ENCODE measurements at regions not wholly inside any gene's neighbourhood (a gene's known extent, or its start where the extent isn't known, plus 50 kb on each side); places are given as distances from the start of the nearest gene placed in this dataset.

DNA sequence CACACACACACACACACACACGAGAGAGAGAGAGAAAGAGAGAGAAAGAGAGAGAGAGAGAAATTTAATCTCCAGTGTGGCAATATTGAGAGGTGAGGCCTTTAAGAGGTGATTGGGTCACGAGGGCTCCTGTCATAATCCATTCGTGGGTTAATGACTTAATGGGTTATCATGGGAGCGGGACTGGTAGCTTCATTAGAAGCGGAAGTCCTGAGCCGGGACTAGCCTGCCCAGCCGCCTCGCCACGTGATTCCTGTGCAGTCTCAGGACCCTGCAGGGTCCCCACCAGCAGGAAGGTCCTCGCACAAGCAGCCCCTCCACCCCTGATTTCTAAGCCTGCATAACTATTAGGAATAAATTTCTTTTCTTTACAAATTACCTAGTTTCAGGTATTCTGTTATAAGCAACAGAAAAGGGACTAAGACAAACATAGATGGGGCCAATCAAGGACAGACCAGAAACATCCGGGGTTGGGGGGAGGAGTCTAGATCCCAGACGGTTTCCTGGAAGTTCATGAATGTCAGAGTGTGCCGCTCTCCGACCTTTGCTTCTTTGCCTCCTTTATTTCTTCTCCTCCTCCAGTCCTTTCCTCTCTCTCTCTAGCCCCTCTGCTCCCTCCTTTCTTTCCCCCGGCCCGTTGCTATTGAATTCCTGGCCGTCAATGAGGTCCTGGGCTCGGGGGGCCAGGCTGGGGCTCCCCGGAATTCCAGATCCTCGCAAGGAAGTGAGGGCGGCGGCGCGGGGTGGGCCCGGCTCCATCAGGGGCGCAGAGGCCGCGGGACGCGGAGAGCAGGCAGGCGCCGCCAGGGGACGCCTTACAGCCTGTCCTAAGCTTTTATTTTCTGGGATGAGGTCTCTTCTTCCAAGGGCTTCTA, 146.8 kb downstream of the CYP26A1 start:
- TF ChIP-seq, protein P1, sequence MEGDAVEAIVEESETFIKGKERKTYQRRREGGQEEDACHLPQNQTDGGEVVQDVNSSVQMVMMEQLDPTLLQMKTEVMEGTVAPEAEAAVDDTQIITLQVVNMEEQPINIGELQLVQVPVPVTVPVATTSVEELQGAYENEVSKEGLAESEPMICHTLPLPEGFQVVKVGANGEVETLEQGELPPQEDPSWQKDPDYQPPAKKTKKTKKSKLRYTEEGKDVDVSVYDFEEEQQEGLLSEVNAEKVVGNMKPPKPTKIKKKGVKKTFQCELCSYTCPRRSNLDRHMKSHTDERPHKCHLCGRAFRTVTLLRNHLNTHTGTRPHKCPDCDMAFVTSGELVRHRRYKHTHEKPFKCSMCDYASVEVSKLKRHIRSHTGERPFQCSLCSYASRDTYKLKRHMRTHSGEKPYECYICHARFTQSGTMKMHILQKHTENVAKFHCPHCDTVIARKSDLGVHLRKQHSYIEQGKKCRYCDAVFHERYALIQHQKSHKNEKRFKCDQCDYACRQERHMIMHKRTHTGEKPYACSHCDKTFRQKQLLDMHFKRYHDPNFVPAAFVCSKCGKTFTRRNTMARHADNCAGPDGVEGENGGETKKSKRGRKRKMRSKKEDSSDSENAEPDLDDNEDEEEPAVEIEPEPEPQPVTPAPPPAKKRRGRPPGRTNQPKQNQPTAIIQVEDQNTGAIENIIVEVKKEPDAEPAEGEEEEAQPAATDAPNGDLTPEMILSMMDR (IDR thresholded peaks at IDR 0.05): no peak
- no peak for TF ChIP-seq POLR2A (IDR thresholded peaks at IDR 0.05)

All from thyroid gland (tissue), 4 donors.